ENCODE measurements at regions not wholly inside any gene's neighbourhood (a gene's known extent, or its start where the extent isn't known, plus 50 kb on each side); places are given as distances from the start of the nearest gene placed in this dataset.
"Not testable (repeated sequence)": the region's sequence is repeated elsewhere in the genome, so short reads cannot be mapped to it uniquely, and the experiment has no call there.

DNA sequence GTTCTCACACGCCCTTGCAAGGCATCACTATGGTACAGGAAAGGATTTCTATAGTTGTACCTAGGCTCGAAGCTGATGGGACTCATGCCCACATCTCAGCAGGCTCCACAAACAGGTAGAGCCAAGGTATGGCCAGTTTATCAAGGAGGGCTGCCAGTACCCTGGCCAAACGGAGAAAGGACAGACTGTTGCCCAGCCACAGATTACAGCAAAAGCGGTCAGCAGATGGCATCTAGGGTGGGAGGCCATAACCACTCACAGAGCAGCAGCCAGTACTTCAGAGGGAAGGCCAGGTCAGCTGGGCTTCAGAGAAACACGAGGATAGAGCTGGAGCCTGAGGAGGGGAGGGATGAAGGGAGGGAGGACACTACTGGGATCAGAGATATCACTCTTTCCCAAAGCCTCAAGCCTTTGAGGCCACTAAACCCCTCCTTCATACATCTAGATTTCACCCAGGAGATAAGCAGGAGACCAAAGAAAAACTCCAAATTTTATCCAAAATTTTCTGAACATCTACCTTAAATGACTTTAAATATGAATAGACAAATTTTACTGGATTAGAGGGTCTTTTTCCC lies 904.2 kb upstream of the NXPH2 start:
- DNase-seq, result no peak

DNA sequence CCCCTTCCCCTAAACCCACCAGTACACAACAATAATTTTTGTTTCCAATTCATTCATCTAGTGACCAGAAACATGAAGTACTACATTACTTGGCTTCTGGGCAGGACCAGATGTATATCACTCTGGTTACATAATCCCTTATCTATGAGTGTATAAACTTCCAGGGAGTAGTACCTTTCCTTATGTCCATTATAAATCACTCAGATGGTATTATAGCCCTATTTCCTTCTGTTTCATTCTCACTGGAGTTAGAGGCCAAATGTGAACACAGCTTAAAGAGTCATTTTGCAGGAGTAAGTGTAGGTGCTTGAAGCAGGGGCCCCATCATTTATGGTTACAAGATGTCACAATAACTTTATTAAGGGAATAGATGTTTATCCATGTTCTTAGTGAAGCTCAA lies 894.4 kb upstream of the NXPH2 start:
- DNase-seq, result no peak

DNA sequence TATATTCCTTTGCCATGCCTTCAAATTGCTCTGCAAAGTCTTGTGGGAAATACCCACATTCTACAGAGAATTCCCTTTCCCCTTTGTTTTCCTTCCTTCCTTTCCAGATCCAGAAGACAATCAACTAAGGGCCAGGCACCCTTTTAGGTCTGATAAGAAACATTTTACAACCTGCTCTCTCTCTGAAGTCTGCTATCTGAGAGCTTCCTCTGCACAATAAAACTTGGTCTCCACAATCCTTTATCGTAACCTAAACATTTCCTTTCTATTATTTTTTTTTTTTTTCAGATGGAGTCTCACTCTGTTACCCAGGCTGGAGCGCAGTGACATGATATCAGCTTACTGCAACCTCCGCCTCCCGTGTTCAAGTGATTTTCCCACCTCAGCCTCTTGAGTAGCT lies 893.3 kb upstream of the NXPH2 start:
- DNase-seq, result not testable (repeated sequence)

DNA sequence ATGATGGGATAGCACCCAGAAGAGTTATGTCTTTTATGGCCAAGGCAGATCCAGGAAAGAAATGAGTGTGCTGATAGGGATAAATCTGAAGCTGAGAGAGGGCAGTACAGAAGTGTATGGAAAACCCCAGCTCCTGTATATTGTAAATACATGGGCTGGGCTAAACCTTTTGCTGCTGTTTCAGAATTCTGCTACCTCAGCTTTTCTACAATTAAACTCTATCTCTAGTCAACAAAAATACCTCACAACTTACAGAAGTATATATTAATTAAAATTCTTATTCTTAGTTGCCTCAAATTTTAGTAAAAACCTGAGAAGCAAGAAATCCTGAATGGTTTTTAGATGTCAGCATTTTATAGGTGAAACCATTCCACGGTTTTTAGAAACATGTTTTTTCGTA lies 889.5 kb upstream of the NXPH2 start:
- no peak for DNase-seq

DNA sequence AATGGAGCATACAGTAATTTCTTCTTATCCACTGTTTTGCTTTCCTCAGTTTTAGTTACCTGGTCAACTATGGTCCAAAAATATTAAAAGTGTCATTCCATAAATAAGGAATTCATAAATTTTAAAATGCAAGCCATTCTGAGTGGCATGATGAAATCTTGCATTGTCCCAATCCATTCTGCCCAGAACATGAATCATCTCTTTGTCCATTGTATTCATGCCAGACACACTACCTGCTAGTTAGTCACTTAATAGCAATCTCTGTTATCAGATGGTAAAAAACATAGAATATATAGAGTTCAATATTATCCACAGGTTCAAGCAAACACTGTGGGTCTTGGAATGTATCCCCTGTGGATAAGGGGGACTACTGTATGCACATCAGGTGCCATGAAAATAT lies 872.2 kb upstream of the NXPH2 start:
- DNase-seq, result no peak

DNA sequence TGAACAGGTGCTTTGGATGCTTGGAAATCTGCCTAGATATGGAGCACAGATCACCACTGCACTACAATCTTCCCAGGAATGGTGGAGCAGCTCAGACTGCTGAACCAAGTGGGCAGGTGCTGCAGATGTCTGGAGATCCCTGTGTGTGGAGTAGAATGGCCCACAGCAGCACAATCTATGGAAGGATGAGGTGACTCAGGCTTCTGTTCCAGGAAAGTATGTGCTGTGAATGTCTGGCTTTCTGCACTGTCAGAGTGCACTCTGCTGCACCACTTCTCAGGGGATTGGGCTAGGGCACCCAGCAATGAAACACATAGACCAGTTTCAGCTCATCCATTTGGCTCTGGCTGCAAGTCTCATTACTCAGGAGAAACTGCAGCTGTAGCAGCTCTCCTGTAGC lies 865.4 kb upstream of the NXPH2 start:
- DNase-seq, result no peak

DNA sequence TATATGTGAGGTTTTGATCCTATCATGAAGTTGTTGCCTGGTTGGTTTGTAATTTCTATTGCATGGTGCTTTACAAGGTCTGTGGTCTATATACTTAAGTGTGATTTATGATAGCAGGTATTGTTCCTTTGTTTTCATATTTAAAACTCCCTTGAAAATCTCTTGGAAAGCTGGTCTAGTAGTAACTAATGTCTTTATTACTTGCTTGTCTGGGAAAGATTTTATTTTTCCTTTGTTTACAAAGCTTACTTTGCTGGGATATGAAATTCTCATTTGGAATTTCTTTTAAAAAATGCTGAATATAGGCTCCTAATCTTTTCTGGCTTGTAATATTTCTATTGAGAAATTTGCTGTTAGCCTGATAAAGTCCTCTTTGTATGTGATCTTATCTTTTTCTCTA lies 862.9 kb upstream of the NXPH2 start:
- DNase-seq, result no peak

DNA sequence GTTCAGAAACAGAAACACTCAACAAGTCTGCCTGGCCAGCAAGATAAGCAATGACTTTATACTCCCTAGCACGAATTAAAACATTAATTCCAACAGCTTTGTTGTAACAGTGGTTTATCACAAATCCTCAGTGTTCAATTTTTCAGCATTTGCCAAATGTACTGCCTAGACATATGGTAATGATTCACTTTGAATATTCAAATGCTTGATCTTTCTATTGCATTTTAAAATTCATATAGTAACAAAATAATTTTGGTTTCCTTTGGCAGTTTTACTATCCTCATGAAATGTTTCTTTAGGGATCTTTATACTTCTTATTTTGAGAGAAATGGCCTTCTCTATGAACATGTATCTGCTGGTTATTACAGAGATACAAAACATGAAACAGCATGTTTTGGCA lies 851.8 kb upstream of the NXPH2 start:
- no peak for DNase-seq

DNA sequence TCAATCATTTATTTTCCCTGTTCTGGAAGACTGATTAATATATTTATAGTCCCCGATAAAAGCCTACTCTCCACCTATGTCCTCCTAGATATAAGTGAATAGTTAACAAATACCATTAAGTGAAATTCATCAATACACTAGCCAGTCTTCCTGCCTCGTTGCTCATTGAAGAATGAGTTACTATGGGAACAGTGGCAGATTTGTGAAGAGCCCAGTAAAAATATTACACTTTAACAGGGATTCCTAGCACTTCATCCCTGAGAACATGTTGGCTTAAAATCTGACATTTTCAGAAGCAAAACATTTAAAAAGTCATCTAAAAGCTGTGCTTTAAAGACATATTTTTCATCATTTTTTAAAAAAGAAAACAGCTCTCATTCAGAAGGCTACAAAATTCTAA lies 848.7 kb upstream of the NXPH2 start:
- no peak for DNase-seq

DNA sequence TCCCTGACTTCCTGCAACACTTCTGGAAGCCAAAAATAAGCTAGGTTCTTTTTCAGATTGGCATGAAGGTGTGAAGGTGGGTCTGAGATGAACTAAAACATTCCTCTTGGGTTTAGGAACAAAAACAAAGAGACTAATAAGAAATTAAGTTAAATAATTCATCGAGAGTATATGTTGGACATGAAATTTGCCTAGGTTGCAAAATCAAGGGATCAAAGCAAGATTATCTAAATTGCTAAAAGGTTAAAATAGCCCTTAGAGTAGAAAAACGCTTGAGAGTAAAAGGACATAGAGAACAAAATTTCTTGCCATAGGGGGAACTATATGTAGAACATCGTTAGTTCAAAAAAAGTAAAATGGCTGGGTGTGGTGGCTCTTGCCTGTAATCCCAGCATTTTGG lies 845.9 kb upstream of the NXPH2 start:
- no peak for DNase-seq

DNA sequence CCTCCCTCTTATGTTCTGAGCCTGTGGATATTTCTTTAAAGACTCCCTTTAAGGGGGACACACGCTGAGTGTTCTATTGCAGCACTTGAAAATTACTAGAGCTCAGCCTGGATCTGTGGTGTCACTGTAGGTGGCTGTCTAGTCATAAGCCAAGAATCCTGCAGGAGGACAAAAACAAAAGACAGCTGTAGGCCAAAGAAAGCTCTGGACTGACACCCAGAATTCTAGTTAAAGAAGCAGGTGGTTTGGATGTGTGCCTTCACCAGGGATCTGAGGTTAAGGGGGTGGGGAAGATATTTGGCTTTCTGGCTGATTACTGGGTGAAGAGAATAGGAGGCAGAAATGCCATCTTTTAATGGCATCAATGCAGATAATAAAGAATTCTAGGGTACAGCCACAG lies 842.5 kb upstream of the NXPH2 start:
- DNase-seq, result no peak

DNA sequence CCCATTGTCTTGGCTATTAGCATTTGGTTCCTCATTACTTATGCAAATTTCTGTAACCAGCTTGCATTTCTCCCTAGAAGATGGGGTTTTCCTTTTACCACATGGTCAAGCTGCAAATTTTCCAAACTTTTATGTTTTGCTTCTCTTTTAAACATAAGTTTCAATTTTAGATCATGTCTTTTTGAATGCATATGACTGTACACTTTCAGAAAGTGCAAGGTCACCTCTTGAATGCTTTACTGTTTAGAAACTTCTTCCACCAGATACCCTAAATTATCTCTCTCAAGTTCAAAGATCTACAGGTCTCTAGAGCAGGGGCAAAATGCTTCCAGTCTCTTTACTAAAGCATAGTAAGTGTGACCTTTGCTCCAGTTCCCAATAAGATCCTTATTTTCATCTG lies 837.6 kb upstream of the NXPH2 start:
- DNase-seq, result no peak

DNA sequence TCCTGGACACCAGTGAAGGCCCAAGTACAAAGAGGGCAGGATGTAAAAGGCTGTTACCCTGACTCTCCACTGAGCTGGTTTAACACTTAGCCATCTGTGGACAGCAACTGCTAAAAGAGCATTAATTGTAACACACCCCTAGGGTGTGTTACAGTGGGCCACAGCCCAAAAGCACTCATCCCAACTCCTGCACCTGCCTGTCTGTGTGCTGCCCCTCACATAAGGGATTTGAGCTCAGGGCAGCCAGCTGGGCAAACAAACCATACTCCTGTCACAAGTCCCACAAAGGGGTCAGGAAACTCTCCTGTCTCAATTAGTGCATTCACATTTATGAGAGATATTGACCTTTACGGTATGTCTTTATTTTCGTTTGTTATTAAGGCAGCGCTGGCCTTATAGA lies 833.1 kb upstream of the NXPH2 start:
- no peak for DNase-seq

DNA sequence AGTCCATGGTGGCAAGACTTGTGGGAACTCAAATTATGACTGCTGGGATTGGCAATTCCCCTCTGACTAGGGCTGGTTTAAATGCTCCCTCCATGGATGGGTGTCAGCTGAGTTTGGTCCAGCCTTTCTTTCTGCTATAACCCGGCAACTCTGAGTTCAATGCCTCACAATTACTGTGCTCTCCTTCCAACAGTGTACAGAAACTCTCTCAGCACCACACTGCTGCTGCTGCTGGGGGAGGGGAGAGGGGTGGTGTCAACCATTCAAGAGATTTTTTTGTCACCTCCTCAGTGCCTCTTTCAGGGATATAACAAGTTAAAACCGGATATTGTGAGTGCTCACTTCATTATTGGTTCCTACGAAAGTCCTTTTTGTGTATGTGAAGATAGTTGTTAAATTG lies 830.3 kb upstream of the NXPH2 start:
- no peak for DNase-seq

DNA sequence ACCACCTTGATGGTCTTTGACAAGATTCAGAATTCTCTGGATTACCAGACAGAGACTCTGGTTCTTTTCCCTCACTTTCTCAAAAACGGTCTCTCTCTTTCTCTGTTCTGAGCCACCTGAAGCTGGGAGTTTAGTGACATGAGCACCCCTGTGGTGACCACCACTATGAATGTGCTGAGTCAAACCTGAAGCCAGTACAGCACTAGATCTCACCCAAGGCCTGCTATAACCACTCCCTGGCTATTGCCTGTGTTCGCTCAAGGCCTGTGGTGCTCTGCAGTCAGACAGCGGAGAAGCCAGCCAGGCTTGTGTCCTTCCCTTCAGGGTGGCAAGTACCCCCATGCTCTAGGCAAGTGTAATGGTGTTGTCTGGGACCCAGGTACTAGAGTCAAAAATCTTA lies 828.9 kb upstream of the NXPH2 start:
- DNase-seq, result no peak

DNA sequence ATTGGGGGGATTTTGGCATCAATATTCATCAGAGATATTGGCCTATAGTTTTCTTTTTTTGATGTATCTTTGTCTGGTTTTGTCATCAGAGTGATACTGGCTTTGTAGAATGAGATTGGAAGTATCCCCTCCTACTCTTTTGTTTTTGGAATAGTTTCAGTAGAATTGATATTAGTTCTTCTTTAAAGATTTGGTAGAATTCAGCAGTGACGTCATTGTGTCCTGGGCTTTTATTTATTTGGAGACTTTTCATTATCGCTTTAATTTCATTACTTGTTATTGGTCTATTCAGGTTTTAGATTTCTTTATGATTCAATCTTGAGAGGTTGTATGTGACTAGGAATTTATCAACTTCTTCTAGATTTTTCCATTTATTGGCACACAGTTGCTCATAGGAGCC lies 825.5 kb upstream of the NXPH2 start:
- DNase-seq, result no peak

DNA sequence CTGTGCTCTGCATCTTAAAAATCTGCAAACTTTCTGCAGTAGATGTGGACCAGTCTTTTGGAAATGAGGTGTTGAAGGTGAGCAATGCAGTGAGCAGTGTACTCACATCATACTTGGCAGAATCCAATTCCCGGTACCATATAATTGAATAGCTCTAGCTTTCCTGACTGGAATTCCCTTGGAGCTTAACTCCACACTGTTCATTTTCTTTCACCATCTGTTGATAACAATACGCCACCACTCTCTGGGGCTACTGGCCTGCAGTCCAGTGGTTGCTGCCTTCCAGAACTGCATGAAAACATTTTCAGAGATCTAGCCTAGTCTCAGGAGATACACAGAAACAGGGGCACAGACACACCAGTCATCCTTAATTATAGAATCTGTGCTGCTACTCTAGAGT lies 820.0 kb upstream of the NXPH2 start:
- no peak for DNase-seq

DNA sequence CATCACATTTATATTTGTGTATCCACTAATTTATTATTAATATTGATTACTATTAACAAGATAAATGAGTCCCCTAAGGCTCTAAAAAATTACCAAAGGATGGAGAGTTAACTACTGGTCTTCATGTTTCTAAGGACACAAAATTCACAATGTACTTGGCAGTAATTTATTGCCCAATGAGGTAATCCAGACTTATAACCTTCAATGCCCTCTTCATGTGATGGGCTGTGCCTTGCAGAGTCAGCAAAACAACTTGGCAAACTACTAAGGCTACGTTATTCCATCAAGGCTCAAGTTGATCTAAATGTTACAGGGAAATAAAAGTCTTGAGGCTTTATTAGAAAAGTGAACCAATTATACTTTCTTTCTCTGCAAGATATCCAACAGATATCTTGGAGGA lies 804.9 kb upstream of the NXPH2 start:
- DNase-seq, result no peak

DNA sequence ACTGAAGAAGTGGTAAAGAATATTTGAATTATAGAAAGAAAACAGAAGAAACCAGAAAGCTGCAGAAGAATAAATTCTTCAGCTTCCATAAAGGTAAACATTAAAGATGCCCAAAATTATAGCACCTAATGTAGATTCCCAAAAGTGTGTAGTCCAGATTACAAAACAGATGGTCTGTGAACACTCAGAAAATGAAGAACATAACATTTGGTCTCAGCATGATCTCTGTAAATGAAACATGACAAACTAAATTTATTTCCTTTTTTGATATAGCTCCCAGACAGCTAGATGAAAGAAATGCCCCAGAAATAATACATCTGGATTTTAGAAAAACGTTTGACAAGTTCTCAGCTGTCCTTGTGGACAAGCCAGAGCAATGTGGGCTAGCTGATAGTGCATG lies 794.2 kb upstream of the NXPH2 start:
- DNase-seq, result no peak

DNA sequence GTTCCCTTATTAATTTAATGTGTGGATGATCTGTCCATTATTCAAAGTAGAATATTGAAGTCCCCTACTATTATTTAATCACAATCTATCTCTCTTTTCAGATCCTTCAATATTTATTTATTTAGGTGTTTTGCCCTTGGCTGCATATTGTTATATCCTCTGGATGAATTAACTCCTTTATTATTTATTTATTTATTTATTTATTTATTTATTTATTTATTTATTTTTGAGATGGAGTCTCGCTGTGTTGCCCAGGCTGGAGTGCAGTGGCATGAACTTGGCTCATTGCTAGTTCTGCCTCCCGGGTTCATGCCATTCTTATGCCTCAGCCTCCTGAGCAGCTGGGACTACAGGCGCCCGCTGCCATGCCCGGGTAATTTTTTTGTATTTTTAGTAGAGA lies 776.6 kb upstream of the NXPH2 start:
- DNase-seq, result no peak

DNA sequence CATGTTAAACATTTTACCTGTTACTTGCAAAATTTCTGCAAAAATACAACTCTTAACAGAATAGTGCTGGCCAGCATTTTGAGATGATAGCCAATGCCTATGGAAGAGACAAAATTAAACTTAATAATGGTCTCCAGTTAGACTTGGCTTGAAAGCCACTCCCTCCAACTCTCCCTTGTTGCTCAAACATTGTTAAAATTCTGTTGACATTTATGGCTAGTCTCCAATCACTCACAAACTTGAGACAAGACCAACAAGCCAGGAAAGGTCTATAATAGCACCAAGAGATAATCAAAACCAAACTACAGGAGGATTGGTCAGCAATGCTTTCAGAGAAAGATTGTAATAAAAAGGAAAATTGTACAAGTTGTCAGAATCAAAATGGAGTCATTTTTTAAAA lies 770.7 kb upstream of the NXPH2 start:
- DNase-seq, result no peak

DNA sequence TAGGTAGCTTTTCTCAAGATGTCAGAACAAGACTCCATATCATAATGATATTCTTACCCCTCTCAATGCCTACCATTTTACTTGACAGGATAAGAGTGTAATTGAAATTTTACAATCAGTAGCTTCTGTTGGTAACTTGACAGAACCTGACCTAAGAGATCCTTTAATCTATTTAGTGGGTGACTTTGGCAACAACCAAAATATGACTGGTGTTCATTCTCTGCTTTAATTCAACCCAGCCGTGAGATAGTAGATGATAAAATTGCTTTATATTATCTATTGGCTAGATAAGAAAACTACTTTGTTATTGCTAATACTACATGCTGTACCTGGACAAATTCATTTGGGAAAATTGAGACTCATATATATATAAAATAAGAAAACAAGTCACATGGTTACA lies 770.2 kb upstream of the NXPH2 start:
- no peak for DNase-seq

DNA sequence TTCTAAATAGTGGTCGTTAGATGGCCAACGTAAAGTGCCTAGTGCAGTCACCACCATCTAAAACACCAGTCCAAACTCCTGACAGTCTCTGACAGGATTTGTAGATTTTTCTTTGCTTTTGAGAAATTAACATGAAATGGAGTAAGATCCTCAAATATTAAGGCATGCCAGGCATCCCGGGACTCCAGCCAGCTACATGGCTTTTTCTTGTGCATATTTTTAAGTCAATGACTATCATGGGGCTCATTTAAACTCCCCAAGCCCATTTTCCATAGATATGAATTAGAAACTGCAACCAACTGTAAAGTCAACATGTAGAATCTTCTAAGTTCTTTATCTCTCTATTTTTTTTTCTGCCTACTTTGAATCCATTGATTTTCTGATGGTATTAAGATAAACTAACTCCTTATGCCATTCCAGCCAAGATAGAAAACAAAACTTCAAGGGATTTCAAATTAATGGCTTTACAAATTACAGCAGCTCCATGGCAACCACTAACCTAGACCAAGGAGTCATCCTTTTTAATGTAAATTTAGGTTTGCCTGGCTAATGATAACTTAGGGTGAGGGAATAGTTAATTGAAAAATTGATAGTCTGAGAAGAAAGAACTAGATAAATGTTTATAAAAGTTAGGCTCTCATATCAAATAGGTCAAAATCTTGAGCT lies 764.1 kb upstream of the NXPH2 start:
- no peak for DNase-seq

DNA sequence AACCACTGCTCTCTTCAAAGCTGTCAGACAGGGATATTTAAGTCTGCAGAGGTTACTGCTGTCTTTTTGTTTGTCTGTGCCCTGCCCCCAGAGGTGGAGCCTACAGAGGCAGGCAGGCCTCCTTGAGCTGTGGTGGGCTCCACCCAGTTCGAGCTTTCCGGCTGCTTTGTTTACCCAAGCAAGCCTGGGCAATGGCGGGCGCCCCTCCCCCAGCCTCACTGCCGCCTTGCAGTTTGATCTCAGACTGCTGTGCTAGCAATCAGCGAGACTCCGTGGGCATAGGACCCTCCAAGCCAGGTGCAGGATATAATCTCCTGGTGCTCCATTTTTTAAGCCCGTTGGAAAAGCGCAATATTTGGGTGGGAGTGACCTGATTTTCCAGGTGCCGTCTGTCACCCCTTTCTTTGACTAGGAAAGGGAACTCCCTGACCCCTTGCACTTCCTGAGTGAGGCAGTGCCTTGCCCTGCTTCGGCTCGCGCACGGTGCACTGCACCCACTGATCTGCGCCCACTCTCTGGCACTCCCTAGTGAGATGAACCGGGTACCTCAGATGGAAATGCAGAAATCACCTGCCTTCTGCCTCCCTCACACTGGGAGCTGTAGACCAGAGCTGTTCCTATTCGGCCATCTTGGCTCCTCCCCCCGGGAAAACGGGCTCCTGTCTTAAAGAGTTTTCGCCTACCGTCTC lies 758.3 kb upstream of the NXPH2 start:
- not testable (repeated sequence) for DNase-seq

DNA sequence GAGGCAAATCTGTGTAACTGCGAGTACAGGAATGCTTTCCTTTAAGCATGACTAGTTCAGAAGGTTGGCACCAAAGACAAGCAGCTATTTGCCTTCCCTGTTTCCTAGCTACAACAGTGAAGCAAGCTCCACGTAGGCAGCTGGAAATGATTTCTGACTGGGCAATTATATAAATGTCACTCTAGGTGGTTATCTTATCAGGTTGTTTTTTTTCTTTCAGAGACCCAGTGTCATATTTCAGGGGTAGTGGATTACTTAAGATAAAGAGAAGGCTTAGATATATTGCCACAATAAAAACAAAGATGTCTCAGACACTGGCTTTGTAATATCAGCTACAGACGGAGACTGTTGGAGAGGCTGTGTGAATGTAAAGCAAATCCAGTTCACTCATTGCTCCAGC lies 748.9 kb upstream of the NXPH2 start:
- no peak for DNase-seq

Measured in NCI-H2227 treated with DMSO at 0.1 percent for 48 hours (cell line).